Activated CD4-positive, alpha-beta T cell treated with anti-CD3 and anti-CD28 coated beads, Interleukin-2, amount 50 U/mL, for 4 hours (primary cell): ENCODE measurements at regions not wholly inside any gene's neighbourhood (a gene's known extent, or its start where the extent isn't known, plus 50 kb on each side); places are given as distances from the start of the nearest gene placed in this dataset.
A peak's percentile ranks its signal among the peaks of the same experiment; 100 is the strongest.
"Not testable (repeated sequence)": the region's sequence is repeated elsewhere in the genome, so short reads cannot be mapped to it uniquely, and the experiment has no call there.

Experiments used
- DNase-seq, 2 experiments: peaks; one replicate each; pipeline ENCODE4 v3.0.0-alpha.2; 2020

GRCh38 chr9:63912451-63912850 lies 1372.6 kb downstream of the FOXD4L5 start:
- DNase-seq, result not testable (repeated sequence)

DNA sequence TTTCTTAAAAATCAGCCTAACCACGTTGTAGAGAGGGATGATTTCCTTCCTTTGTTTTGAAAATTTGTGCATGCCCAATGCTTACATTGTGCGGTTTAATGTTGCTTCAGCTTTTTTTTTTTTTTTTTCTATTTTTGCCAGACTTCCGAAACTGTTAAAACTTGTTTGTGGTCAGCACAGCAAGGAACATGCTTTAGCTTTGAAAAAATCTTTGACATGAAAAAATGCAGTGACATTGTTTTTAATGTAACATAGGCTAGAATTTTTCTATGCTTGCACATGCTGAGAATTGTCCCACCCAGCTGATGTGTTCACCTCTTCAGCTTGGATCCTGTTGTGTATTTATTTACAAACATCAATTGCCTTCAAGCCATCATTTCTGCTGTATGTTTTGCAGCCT lies 1375.9 kb downstream of the FOXD4L5 start:
- DNase-seq, result not testable (repeated sequence)

- not testable (repeated sequence) for DNase-seq
Observed at GRCh38 chr9:63899637-63900190, 1385.3 kb downstream of the FOXD4L5 start.

- not testable (repeated sequence) for DNase-seq
Observed at GRCh38 chr9:63881386-63881785, 1403.6 kb downstream of the FOXD4L5 start.

GRCh38 chr9:63876380-63876779 lies 1408.6 kb downstream of the FOXD4L5 start:
- DNase-seq, result not testable (repeated sequence)

- DNase-seq, result peak; percentile 8 to 24
Observed at GRCh38 chr9:63859475-63860215, 1425.4 kb downstream of the FOXD4L5 start.

- not testable (repeated sequence) for DNase-seq
Observed at GRCh38 chr9:63859090-63859474, 1425.9 kb downstream of the FOXD4L5 start.

GRCh38 chr9:63853140-63853751 lies 1431.8 kb downstream of the FOXD4L5 start:
- DNase-seq, result not testable (repeated sequence)

GRCh38 chr9:63824804-63825203 lies 1460.2 kb downstream of the FOXD4L5 start:
- DNase-seq, result not testable (repeated sequence)

GRCh38 chr9:63823375-63824201 lies 1461.4 kb downstream of the FOXD4L5 start:
- DNase-seq, result not testable (repeated sequence)

GRCh38 chr9:63822615-63823374 lies 1462.2 kb downstream of the FOXD4L5 start:
- not testable (repeated sequence) for DNase-seq

DNA sequence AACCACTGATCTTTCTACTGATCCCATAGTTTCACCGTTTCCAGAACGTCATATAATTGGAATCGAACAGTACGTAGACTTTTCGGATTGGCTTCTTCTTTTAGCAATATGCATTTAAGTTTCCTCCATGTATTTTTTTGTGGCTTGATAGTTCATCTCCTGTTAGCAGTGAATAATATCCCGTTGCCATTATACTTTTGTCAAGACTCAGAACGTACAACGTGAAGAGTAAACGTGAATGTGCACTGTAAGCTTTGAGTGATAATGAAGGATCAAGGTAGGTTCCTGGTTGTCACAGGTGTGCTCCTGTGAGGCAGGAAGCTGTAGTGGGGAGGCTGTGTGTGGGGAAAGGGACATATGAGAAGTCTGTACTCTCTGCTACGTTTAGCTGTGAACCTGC lies 1463.7 kb downstream of the FOXD4L5 start:
- not testable (repeated sequence) for DNase-seq

GRCh38 chr9:63820882-63821281 lies 1464.1 kb downstream of the FOXD4L5 start:
- not testable (repeated sequence) for DNase-seq

- not testable (repeated sequence) for DNase-seq
Observed at GRCh38 chr9:63820383-63820782, 1464.6 kb downstream of the FOXD4L5 start.

- peak; percentile 43 to 45 for DNase-seq
Observed at GRCh38 chr9:63817622-63818518, 1467.1 kb downstream of the FOXD4L5 start.

DNA sequence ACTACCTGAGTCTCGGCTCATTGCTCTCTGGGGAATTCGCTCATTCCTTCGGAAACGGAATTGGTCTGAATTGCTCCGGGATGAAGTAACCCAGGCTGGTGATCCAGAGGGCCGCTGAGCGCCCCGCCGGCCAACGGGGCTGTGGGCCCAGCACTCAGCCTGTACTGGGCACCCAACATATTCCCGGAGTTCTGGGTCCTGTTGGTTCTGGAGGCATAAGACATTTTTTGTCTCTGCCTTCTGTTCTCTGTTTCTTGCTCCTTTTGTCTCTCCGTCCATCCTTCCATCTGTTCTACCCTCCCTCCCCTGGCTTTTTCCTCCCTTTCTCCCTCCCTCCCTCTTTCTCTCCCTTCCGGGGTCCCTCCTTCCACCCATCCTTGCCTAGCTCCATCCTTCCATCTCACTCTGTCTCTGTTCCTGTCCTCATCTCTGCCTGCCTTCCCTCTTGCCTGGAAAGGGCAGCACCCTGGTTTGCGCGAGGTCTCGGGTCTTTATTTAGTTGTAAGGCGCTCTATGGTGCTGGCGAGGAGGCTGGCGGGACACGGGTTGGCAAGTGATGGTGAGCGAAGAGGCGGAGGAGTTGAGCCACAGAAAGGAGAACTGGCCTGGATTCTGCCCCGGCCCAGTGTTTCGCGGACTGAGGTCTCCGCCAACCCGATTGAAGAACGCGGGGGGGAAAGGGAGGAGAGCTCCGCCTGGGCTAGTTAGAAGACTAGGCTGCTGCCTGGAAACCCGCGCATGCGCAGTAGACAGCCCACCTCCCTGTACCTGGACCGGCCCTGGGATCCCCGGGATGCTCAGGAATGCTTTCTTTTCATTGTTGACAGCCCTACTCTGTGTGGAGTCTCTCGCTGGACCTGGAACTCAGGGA lies 1468.0 kb downstream of the FOXD4L5 start:
- DNase-seq, result peak; percentile 44 to 47

DNA sequence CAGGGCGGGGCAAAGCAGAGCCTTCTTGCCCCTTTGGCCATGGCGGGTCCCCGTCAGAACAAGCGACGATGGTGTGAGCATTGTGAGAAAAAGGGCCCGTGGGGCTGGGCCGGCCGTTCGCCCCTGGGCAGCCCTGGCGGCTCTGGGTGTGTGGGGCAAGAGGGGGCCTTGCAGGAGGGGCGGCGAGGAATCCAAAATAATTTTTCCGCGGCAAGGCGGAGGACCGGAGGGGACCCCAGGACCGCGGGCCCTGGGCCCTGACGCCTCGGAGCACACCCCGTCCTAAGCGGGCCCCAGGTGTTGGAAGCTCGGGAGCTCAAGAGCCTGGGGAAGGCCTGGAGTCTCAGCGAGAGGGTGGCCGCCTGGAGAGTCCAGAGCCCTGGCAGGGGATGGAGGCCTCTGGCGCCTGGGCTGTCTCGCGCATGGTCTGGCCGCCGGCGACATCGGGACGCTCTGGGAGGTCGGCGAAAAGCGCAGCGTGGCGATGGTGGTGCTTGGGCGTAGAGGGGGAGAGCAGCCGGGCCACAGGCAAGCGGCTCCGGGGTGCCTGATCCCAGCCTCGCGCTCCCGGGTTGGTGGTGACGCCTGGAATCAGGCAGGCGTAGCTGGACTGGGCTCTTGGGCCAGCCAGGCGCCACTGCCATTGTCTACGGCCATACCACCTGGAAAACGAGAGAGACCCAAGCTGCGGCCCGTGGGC lies 1469.9 kb downstream of the FOXD4L5 start:
- not testable (repeated sequence) for DNase-seq

- DNase-seq, result not testable (repeated sequence)
Observed at GRCh38 chr9:63813391-63814021, 1471.5 kb downstream of the FOXD4L5 start.

DNA sequence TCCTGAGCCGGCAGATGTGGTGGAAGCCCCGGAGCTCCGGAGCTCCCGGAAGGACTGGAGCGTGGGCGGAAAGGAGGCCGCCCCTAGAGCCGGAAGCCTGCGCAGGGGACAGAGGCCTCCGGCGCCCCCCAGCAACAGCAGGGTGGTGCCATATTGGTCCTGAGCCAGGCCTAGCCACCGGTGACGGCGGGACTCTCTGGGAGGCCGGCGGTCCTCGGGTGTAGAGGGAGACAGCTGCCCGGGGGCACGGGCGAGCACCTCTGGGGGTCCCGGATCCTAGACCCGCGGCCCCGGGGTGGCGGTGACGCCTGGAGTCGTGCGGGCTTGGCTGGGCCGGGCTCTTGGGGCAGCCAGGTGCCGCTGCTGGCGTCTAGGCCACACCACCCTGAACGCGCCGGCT lies 1472.2 kb downstream of the FOXD4L5 start:
- DNase-seq, result not testable (repeated sequence)
